ENCODE measurements at regions not wholly inside any gene's neighbourhood (a gene's known extent, or its start where the extent isn't known, plus 50 kb on each side); places are given as distances from the start of the nearest gene placed in this dataset.

DNA sequence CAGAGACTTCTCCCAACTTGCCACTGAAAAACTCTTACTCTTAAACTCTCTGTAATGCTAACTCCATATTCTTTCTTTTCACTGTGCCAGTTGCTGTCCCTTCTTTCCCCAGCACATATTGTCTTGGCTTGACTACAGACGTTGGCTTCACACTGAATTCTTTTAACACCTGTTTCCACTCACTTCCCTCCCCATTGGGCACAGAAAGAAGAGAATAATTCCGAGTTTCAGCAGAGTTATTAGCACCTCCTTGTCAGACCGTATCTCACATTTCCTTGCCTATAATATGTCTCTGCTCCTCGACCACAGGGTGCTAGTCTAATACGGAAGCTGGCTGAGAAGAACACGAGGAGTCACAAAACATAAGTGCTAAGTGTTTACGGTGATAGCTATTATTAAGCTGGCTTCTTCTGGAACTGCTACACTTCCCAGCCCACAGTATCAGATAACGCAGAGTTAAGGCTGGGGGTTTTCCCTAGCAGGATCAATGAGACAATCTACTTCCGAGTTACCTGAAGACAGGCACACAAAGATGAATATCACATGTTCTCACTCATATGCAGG lies 188.5 kb upstream of the CDH8 start:
- Histone ChIP-seq H3K79me2 (ENCODE audit: control insufficient read depth, insufficient read depth, low read length) (no peaks in the 10 kb centered on the region), H4K20me1 (ENCODE audit: control insufficient read depth, extremely low read depth, insufficient read depth, low read length) (no peaks in the 10 kb centered on the region), H3K9me1 (ENCODE audit: control insufficient read depth, extremely low read depth, insufficient read depth, low read length) (no peaks in the 10 kb centered on the region), H2AFZ (ENCODE audit: control insufficient read depth, low read length) (peak overlapping the region; percentile 64), H3K9me3 (ENCODE audit: control insufficient read depth, low read depth, low read length) (no peaks in the 10 kb centered on the region), H3K27me3 (ENCODE audit: control insufficient read depth, extremely low read depth, insufficient read depth, low read length) (no peaks in the 10 kb centered on the region), H3K9ac (ENCODE audit: control insufficient read depth, extremely low read depth, insufficient read depth, low read length) (no peak overlapping the region), H3K4me3 (ENCODE audit: control insufficient read depth in 2 of 3, extremely low read depth in 1 of 3, insufficient read depth in 2 of 3, low read depth in 1 of 3, low read length in 3 of 3) (no peak overlapping the region), H3K4me1 (ENCODE audit: control insufficient read depth, extremely low read depth, insufficient read depth, low read length) (peaks cover 6% of the 10 kb centered on the region), H3K36me3 (ENCODE audit: control insufficient read depth in 2 of 2, extremely low read depth in 1 of 2, insufficient read depth in 2 of 2, low read length in 2 of 2) (no peaks in the 10 kb centered on the region), H3K27ac (ENCODE audit: control insufficient read depth, insufficient read depth, low read length) (no peak overlapping the region), H3K4me2 (ENCODE audit: control insufficient read depth, extremely low read depth, insufficient read depth, low read depth, low read length) (no peak overlapping the region)
- DNase-seq (ENCODE audit: low read depth, low spot score) (no peak), FAIRE-seq (peak; percentile 55)
- TF ChIP-seq, protein P1, sequence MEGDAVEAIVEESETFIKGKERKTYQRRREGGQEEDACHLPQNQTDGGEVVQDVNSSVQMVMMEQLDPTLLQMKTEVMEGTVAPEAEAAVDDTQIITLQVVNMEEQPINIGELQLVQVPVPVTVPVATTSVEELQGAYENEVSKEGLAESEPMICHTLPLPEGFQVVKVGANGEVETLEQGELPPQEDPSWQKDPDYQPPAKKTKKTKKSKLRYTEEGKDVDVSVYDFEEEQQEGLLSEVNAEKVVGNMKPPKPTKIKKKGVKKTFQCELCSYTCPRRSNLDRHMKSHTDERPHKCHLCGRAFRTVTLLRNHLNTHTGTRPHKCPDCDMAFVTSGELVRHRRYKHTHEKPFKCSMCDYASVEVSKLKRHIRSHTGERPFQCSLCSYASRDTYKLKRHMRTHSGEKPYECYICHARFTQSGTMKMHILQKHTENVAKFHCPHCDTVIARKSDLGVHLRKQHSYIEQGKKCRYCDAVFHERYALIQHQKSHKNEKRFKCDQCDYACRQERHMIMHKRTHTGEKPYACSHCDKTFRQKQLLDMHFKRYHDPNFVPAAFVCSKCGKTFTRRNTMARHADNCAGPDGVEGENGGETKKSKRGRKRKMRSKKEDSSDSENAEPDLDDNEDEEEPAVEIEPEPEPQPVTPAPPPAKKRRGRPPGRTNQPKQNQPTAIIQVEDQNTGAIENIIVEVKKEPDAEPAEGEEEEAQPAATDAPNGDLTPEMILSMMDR (optimal IDR thresholded peaks at IDR 0.05 in 1 of 3, IDR thresholded peaks at IDR 0.05 in 1 of 3, conservative IDR thresholded peaks at IDR 0.05 in 1 of 3; ENCODE audit: extremely low read depth in 1 of 3, insufficient read depth in 2 of 3, low read length in 3 of 3) = no peak
- TF ChIP-seq EZH2 (IDR thresholded peaks at IDR 0.05; ENCODE audit: low read length) = no peak
- dilution Hi-C loops (cut with MboI; ENCODE audit: extremely low pct_ligation_motif_present, low sequenced_read_pairs) = no loop called here

DNA sequence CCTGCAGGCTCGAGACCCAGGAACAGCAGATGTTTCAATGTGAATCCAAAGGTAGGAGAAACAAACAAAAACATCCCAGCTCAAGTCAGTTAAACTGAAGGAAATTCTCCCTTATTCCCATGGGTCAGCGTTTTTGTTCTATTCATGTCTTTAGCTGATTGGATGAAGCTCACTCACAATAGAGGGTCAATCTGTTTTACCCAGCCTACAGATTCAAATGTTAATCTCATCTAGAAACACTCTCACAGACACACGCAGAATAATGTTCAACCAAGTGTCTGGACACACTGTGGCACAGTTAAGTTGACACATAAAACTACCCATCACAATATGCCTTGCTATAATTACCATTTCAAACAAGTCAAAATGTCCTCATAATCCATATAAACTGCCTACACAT lies 180.6 kb upstream of the CDH8 start:
- DNase-seq (ENCODE audit: low read depth, low spot score) (no peak), FAIRE-seq (no peak)
- H2AFZ ChIP-seq (ENCODE audit: control insufficient read depth, low read length) = no peak overlapping the region
- H3K9me1 ChIP-seq (ENCODE audit: control insufficient read depth, extremely low read depth, insufficient read depth, low read length) = no peaks in the 10 kb centered on the region
- no peaks in the 10 kb centered on the region for H3K9me3 ChIP-seq (ENCODE audit: control insufficient read depth, low read depth, low read length)
- no peaks in the 10 kb centered on the region for H3K36me3 ChIP-seq (ENCODE audit: control insufficient read depth in 2 of 2, extremely low read depth in 1 of 2, insufficient read depth in 2 of 2, low read length in 2 of 2)
- no peak overlapping the region for H3K27ac ChIP-seq (ENCODE audit: control insufficient read depth, insufficient read depth, low read length)
- H3K4me1 ChIP-seq (ENCODE audit: control insufficient read depth, extremely low read depth, insufficient read depth, low read length) = no peaks in the 10 kb centered on the region
- no peaks in the 10 kb centered on the region for H4K20me1 ChIP-seq (ENCODE audit: control insufficient read depth, extremely low read depth, insufficient read depth, low read length)
- H3K4me3 ChIP-seq (ENCODE audit: control insufficient read depth in 2 of 3, extremely low read depth in 1 of 3, insufficient read depth in 2 of 3, low read depth in 1 of 3, low read length in 3 of 3) = no peak overlapping the region
- H3K9ac ChIP-seq (ENCODE audit: control insufficient read depth, extremely low read depth, insufficient read depth, low read length) = no peak overlapping the region
- no peaks in the 10 kb centered on the region for H3K27me3 ChIP-seq (ENCODE audit: control insufficient read depth, extremely low read depth, insufficient read depth, low read length)
- no peaks in the 10 kb centered on the region for H3K79me2 ChIP-seq (ENCODE audit: control insufficient read depth, insufficient read depth, low read length)
- no peak overlapping the region for H3K4me2 ChIP-seq (ENCODE audit: control insufficient read depth, extremely low read depth, insufficient read depth, low read depth, low read length)
- dilution Hi-C loops (cut with MboI; ENCODE audit: extremely low pct_ligation_motif_present, low sequenced_read_pairs) = no loop called here
- TF ChIP-seq, protein P1 (optimal IDR thresholded peaks at IDR 0.05 in 1 of 3, IDR thresholded peaks at IDR 0.05 in 1 of 3, conservative IDR thresholded peaks at IDR 0.05 in 1 of 3; ENCODE audit: extremely low read depth in 1 of 3, insufficient read depth in 2 of 3, low read length in 3 of 3) = no peak

All from keratinocyte (primary cell).